ENCODE measurements at regions not wholly inside any gene's neighbourhood (a gene's known extent, or its start where the extent isn't known, plus 50 kb on each side); places are given as distances from the start of the nearest gene placed in this dataset.
"Not testable (repeated sequence)": the region's sequence is repeated elsewhere in the genome, so short reads cannot be mapped to it uniquely, and the experiment has no call there.

- POLR2A ChIA-PET = no interaction called here
- Mint-ChIP-seq H3K27me3 (peaks cover 2% of the 10 kb centered on the region), H3K4me3 (no peak overlapping the region), H3K4me1 (ENCODE audit: low read depth) (no peaks in the 10 kb centered on the region), H3K9me3 (no peaks in the 10 kb centered on the region), H3K36me3 (no peaks in the 10 kb centered on the region), H3K27ac (no peak overlapping the region)
- intact Hi-C loops (cut with micrococcal nuclease) = no loop called here
- CTCF ChIA-PET = interaction anchor here (0.6 kb wide), 1 partner anchor 283 kb away, joined by 3 read pairs; no protein-coding TSS in a partner anchor
- no peak for DNase-seq
These were observed 81.1 kb upstream of the GPR6 start for GRCh38 chr6:109897025-109897424.

- Mint-ChIP-seq H3K4me1 (ENCODE audit: low read depth) (no peaks in the 10 kb centered on the region), H3K27me3 (peaks cover 2% of the 10 kb centered on the region), H3K9me3 (no peaks in the 10 kb centered on the region), H3K4me3 (no peak overlapping the region), H3K27ac (no peak overlapping the region), H3K36me3 (no peaks in the 10 kb centered on the region)
- ChIA-PET CTCF (interaction anchor here (0.6 kb wide), 1 partner anchor 283 kb away, joined by 3 read pairs; no protein-coding TSS in a partner anchor), POLR2A (no interaction called here)
- no peak for DNase-seq
- intact Hi-C loops (cut with micrococcal nuclease) = no loop called here
These were observed 80.5 kb upstream of the GPR6 start for GRCh38 chr6:109897561-109898080.

GRCh38 chr6:109901976-109902375 is 76.1 kb upstream of the GPR6 start:
- no peaks in the 10 kb centered on the region for H3K9me3 Mint-ChIP-seq
- H3K27ac Mint-ChIP-seq = no peak overlapping the region
- H3K36me3 Mint-ChIP-seq = no peaks in the 10 kb centered on the region
- POLR2A ChIA-PET = no interaction called here
- DNase-seq = no peak
- peaks cover 2% of the 10 kb centered on the region for H3K27me3 Mint-ChIP-seq
- intact Hi-C loops (cut with micrococcal nuclease) = no loop called here
- no peaks in the 10 kb centered on the region for H3K4me1 Mint-ChIP-seq (ENCODE audit: low read depth)
- no peak overlapping the region for H3K4me3 Mint-ChIP-seq
- CTCF ChIA-PET = interaction anchor here (0.7 kb wide), 1 partner anchor 136 kb away, joined by 3 read pairs; no protein-coding TSS in a partner anchor

- DNase-seq = no peak
- Mint-ChIP-seq H3K27me3 (peaks cover 2% of the 10 kb centered on the region), H3K4me3 (no peak overlapping the region), H3K27ac (no peak overlapping the region), H3K9me3 (no peaks in the 10 kb centered on the region), H3K4me1 (ENCODE audit: low read depth) (no peaks in the 10 kb centered on the region), H3K36me3 (no peaks in the 10 kb centered on the region)
- ChIA-PET POLR2A (no interaction called here), CTCF (no interaction called here)
- intact Hi-C loops (cut with micrococcal nuclease) = no loop called here
These were observed 75.2 kb upstream of the GPR6 start for GRCh38 chr6:109902870-109903269.

GRCh38 chr6:109910571-109910970 is 67.5 kb upstream of the GPR6 start:
- no peak overlapping the region for H3K27ac Mint-ChIP-seq
- ChIA-PET CTCF (no interaction called here), POLR2A (no interaction called here)
- no peaks in the 10 kb centered on the region for H3K4me1 Mint-ChIP-seq (ENCODE audit: low read depth)
- peaks cover 4% of the 10 kb centered on the region for H3K27me3 Mint-ChIP-seq
- DNase-seq = no peak
- no peak overlapping the region for H3K4me3 Mint-ChIP-seq
- H3K9me3 Mint-ChIP-seq = no peaks in the 10 kb centered on the region
- intact Hi-C loops (cut with micrococcal nuclease) = no loop called here
- H3K36me3 Mint-ChIP-seq = no peaks in the 10 kb centered on the region

- peaks cover 4% of the 10 kb centered on the region for H3K27me3 Mint-ChIP-seq
- no peak overlapping the region for H3K4me3 Mint-ChIP-seq
- intact Hi-C loops (cut with micrococcal nuclease) = no loop called here
- no peaks in the 10 kb centered on the region for H3K9me3 Mint-ChIP-seq
- no peak for DNase-seq
- ChIA-PET CTCF (interaction anchor here (0.7 kb wide), 1 partner anchor 128 kb away, joined by 3 read pairs; no protein-coding TSS in a partner anchor), POLR2A (no interaction called here)
- no peak overlapping the region for H3K27ac Mint-ChIP-seq
- H3K4me1 Mint-ChIP-seq (ENCODE audit: low read depth) = no peaks in the 10 kb centered on the region
- H3K36me3 Mint-ChIP-seq = no peaks in the 10 kb centered on the region
These were observed 66.0 kb upstream of the GPR6 start for GRCh38 chr6:109912118-109912517.

GRCh38 chr6:109912952-109913351 is 65.2 kb upstream of the GPR6 start:
- no peaks in the 10 kb centered on the region for H3K36me3 Mint-ChIP-seq
- ChIA-PET POLR2A (no interaction called here), CTCF (no interaction called here)
- no peak overlapping the region for H3K4me3 Mint-ChIP-seq
- peaks cover 4% of the 10 kb centered on the region for H3K27me3 Mint-ChIP-seq
- no peaks in the 10 kb centered on the region for H3K4me1 Mint-ChIP-seq (ENCODE audit: low read depth)
- intact Hi-C loops (cut with micrococcal nuclease) = no loop called here
- H3K9me3 Mint-ChIP-seq = no peaks in the 10 kb centered on the region
- H3K27ac Mint-ChIP-seq = no peak overlapping the region
- no peak for DNase-seq

GRCh38 chr6:109915748-109916147 is 62.4 kb upstream of the GPR6 start:
- H3K4me1 Mint-ChIP-seq (ENCODE audit: low read depth); DNase-seq; intact Hi-C loops (cut with micrococcal nuclease); CTCF ChIA-PET; POLR2A ChIA-PET; H3K9me3 Mint-ChIP-seq; H3K4me3 Mint-ChIP-seq; H3K27me3 Mint-ChIP-seq; H3K36me3 Mint-ChIP-seq; H3K27ac Mint-ChIP-seq: not testable (repeated sequence)

GRCh38 chr6:109916759-109917158 is 61.4 kb upstream of the GPR6 start:
- H3K4me3 Mint-ChIP-seq = no peak overlapping the region
- no peaks in the 10 kb centered on the region for H3K9me3 Mint-ChIP-seq
- no peak overlapping the region for H3K27ac Mint-ChIP-seq
- no peaks in the 10 kb centered on the region for H3K36me3 Mint-ChIP-seq
- intact Hi-C loops (cut with micrococcal nuclease) = no loop called here
- ChIA-PET POLR2A (no interaction called here), CTCF (no interaction called here)
- DNase-seq = no peak
- peaks cover 6% of the 10 kb centered on the region for H3K27me3 Mint-ChIP-seq
- no peaks in the 10 kb centered on the region for H3K4me1 Mint-ChIP-seq (ENCODE audit: low read depth)

- CTCF ChIA-PET = no interaction called here
- no peaks in the 10 kb centered on the region for H3K36me3 Mint-ChIP-seq
- no peak for DNase-seq
- peaks cover 8% of the 10 kb centered on the region for H3K27me3 Mint-ChIP-seq
- no peak overlapping the region for H3K27ac Mint-ChIP-seq
- POLR2A ChIA-PET = no interaction called here
- H3K4me1 Mint-ChIP-seq (ENCODE audit: low read depth) = no peaks in the 10 kb centered on the region
- H3K9me3 Mint-ChIP-seq = no peaks in the 10 kb centered on the region
- no peak overlapping the region for H3K4me3 Mint-ChIP-seq
- intact Hi-C loops (cut with micrococcal nuclease) = no loop called here
These were observed 59.9 kb upstream of the GPR6 start for GRCh38 chr6:109918227-109918626.

GRCh38 chr6:109920911-109921310 is 57.2 kb upstream of the GPR6 start:
- ChIA-PET POLR2A (no interaction called here), CTCF (no interaction called here)
- intact Hi-C loops (cut with micrococcal nuclease) = no loop called here
- Mint-ChIP-seq H3K9me3 (no peaks in the 10 kb centered on the region), H3K4me1 (ENCODE audit: low read depth) (no peaks in the 10 kb centered on the region), H3K27me3 (peaks cover 8% of the 10 kb centered on the region), H3K27ac (no peak overlapping the region), H3K4me3 (no peak overlapping the region), H3K36me3 (no peaks in the 10 kb centered on the region)
- no peak for DNase-seq

- intact Hi-C loops (cut with micrococcal nuclease) = no loop called here
- ChIA-PET POLR2A (no interaction called here), CTCF (no interaction called here)
- no peak for DNase-seq
- peaks cover 9% of the 10 kb centered on the region for H3K27me3 Mint-ChIP-seq
- H3K4me1 Mint-ChIP-seq (ENCODE audit: low read depth) = no peaks in the 10 kb centered on the region
- H3K36me3 Mint-ChIP-seq = no peaks in the 10 kb centered on the region
- no peak overlapping the region for H3K27ac Mint-ChIP-seq
- no peak overlapping the region for H3K4me3 Mint-ChIP-seq
- no peaks in the 10 kb centered on the region for H3K9me3 Mint-ChIP-seq
These were observed 55.3 kb upstream of the GPR6 start for GRCh38 chr6:109922851-109923250.

GRCh38 chr6:109925075-109925474 is 53.0 kb upstream of the GPR6 start:
- Mint-ChIP-seq H3K36me3 (no peaks in the 10 kb centered on the region), H3K4me1 (ENCODE audit: low read depth) (no peaks in the 10 kb centered on the region), H3K4me3 (no peak overlapping the region), H3K9me3 (no peaks in the 10 kb centered on the region), H3K27ac (no peak overlapping the region), H3K27me3 (peaks cover 9% of the 10 kb centered on the region)
- no peak for DNase-seq
- POLR2A ChIA-PET = no interaction called here
- intact Hi-C loops (cut with micrococcal nuclease) = no loop called here
- CTCF ChIA-PET = interaction anchor here (0.8 kb wide), 1 partner anchor 757 kb away, joined by 3 read pairs; no protein-coding TSS in a partner anchor

Data from activated CD4-positive, alpha-beta memory T cell treated with anti-CD3 and anti-CD28 coated beads for 36 hours (primary cell).